ENCODE measurements at regions not wholly inside any gene's neighbourhood (a gene's known extent, or its start where the extent isn't known, plus 50 kb on each side); places are given as distances from the start of the nearest gene placed in this dataset.
"Not testable (repeated sequence)": the region's sequence is repeated elsewhere in the genome, so short reads cannot be mapped to it uniquely, and the experiment has no call there.

GRCh38 chr9:105004466-105005090 is 76.6 kb upstream of the ABCA1 start:
- Mint-ChIP-seq H3K9me3 (ENCODE audit: unreplicated experiment) (no peaks in the 10 kb centered on the region), H3K4me1 (ENCODE audit: insufficient read depth, unreplicated experiment) (peaks cover 13% of the 10 kb centered on the region), H3K36me3 (ENCODE audit: insufficient read depth, unreplicated experiment) (no peaks in the 10 kb centered on the region), H3K4me3 (ENCODE audit: unreplicated experiment) (no peak overlapping the region), H3K27ac (ENCODE audit: low read depth, unreplicated experiment) (no peak overlapping the region), H3K27me3 (ENCODE audit: insufficient read depth, unreplicated experiment) (no peaks in the 10 kb centered on the region)
- ChIA-PET POLR2A (interaction anchor here (1.5 kb wide), 1 partner anchor 14 kb away, joined by 4 read pairs; no protein-coding TSS in a partner anchor), CTCF (interaction anchor here (1.3 kb wide), 1 partner anchor 13 kb away, joined by 3 read pairs; no protein-coding TSS in a partner anchor)
- no TSS peak for BruUV-seq (replicated peaks)
- no peak for TF ChIP-seq CTCF (IDR thresholded peaks at IDR 0.05; ENCODE audit: unreplicated experiment)
- no peak for DNase-seq (ENCODE audit: unreplicated experiment)
- intact Hi-C loops (cut with micrococcal nuclease): no loop called here

DNA sequence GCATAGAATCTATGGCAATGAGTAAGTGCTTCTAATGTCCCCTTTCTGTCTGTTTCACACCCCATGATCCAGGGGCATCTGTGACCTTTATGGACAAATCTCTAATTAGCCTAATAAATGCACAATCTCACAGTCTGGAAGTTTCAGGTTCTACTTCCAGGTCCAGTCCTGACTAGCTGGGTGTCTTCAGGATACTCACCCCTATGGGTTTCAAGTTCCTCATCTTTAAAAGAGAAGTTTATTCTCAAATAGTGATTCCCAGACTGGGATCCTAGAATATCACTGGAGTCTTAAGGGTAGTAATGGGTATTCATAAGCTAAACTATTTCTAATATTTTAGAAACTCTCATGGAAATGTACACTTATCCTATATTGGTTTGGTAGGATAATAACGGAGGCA is 77.2 kb upstream of the ABCA1 start:
- Mint-ChIP-seq H3K4me1 (ENCODE audit: insufficient read depth, unreplicated experiment) (peaks cover 13% of the 10 kb centered on the region), H3K4me3 (ENCODE audit: unreplicated experiment) (no peak overlapping the region), H3K27me3 (ENCODE audit: insufficient read depth, unreplicated experiment) (no peaks in the 10 kb centered on the region), H3K27ac (ENCODE audit: low read depth, unreplicated experiment) (no peak overlapping the region), H3K36me3 (ENCODE audit: insufficient read depth, unreplicated experiment) (no peaks in the 10 kb centered on the region), H3K9me3 (ENCODE audit: unreplicated experiment) (no peaks in the 10 kb centered on the region)
- no peak for TF ChIP-seq CTCF (IDR thresholded peaks at IDR 0.05; ENCODE audit: unreplicated experiment)
- ChIA-PET POLR2A (interaction anchor here (1.1 to 1.5 kb wide), 2 partner anchors 14 to 59 kb away, joined by 4 read pairs; no protein-coding TSS in a partner anchor), CTCF (interaction anchor here (0.6 to 1.3 kb wide), 2 partner anchors 14 to 58 kb away, joined by 3 to 4 read pairs; no protein-coding TSS in a partner anchor)
- no peak for DNase-seq (ENCODE audit: unreplicated experiment)
- intact Hi-C loops (cut with micrococcal nuclease): no loop called here
- no TSS peak for BruUV-seq (replicated peaks)

GRCh38 chr9:105006514-105006913 is 78.6 kb upstream of the ABCA1 start:
- intact Hi-C loops (cut with micrococcal nuclease): no loop called here
- Mint-ChIP-seq H3K27ac (ENCODE audit: low read depth, unreplicated experiment) (no peak overlapping the region), H3K4me1 (ENCODE audit: insufficient read depth, unreplicated experiment) (peaks cover 13% of the 10 kb centered on the region), H3K4me3 (ENCODE audit: unreplicated experiment) (no peak overlapping the region), H3K36me3 (ENCODE audit: insufficient read depth, unreplicated experiment) (no peaks in the 10 kb centered on the region), H3K27me3 (ENCODE audit: insufficient read depth, unreplicated experiment) (no peaks in the 10 kb centered on the region), H3K9me3 (ENCODE audit: unreplicated experiment) (no peaks in the 10 kb centered on the region)
- TF ChIP-seq CTCF (IDR thresholded peaks at IDR 0.05; ENCODE audit: unreplicated experiment): no peak
- CTCF ChIA-PET: interaction anchor here (0.5 to 1.4 kb wide), 2 partner anchors 58 to 177 kb away, joined by 4 to 6 read pairs; no protein-coding TSS in a partner anchor
- POLR2A ChIA-PET: interaction anchor here (0.7 to 1.2 kb wide), 5 partner anchors 15 to 857 kb away, joined by 3 to 6 read pairs (median 3); no protein-coding TSS in a partner anchor
- no peak for DNase-seq (ENCODE audit: unreplicated experiment)
- no TSS peak for BruUV-seq (replicated peaks)

- intact Hi-C loops (cut with micrococcal nuclease): no loop called here
- ChIA-PET CTCF (interaction anchor here (0.5 to 1.4 kb wide), 3 partner anchors 57 to 178 kb away, joined by 3 to 6 read pairs (median 4); no protein-coding TSS in a partner anchor), POLR2A (interaction anchor here (0.7 to 1.2 kb wide), 8 partner anchors 11 to 1889 kb away, joined by 3 to 6 read pairs (median 3); no protein-coding TSS in a partner anchor)
- H3K4me3 Mint-ChIP-seq (ENCODE audit: unreplicated experiment): no peak overlapping the region
- H3K9me3 Mint-ChIP-seq (ENCODE audit: unreplicated experiment): no peaks in the 10 kb centered on the region
- no TSS peak for BruUV-seq (replicated peaks)
- peak; percentile 85 for DNase-seq (ENCODE audit: unreplicated experiment)
- peaks cover 13% of the 10 kb centered on the region for H3K4me1 Mint-ChIP-seq (ENCODE audit: insufficient read depth, unreplicated experiment)
- no peak for TF ChIP-seq CTCF (IDR thresholded peaks at IDR 0.05; ENCODE audit: unreplicated experiment)
- no peaks in the 10 kb centered on the region for H3K27me3 Mint-ChIP-seq (ENCODE audit: insufficient read depth, unreplicated experiment)
- no peaks in the 10 kb centered on the region for H3K36me3 Mint-ChIP-seq (ENCODE audit: insufficient read depth, unreplicated experiment)
- H3K27ac Mint-ChIP-seq (ENCODE audit: low read depth, unreplicated experiment): no peak overlapping the region
These were observed 79.2 kb upstream of the ABCA1 start for GRCh38 chr9:105007143-105007542.

- DNase-seq (ENCODE audit: unreplicated experiment); H3K36me3 Mint-ChIP-seq (ENCODE audit: insufficient read depth, unreplicated experiment); H3K9me3 Mint-ChIP-seq (ENCODE audit: unreplicated experiment); H3K4me3 Mint-ChIP-seq (ENCODE audit: unreplicated experiment); H3K27ac Mint-ChIP-seq (ENCODE audit: low read depth, unreplicated experiment); BruUV-seq (replicated peaks); intact Hi-C loops (cut with micrococcal nuclease); H3K27me3 Mint-ChIP-seq (ENCODE audit: insufficient read depth, unreplicated experiment); POLR2A ChIA-PET: not testable (repeated sequence)
- H3K4me1 Mint-ChIP-seq (ENCODE audit: insufficient read depth, unreplicated experiment): peaks cover 13% of the 10 kb centered on the region
- CTCF ChIA-PET: interaction anchor here (1.0 to 1.2 kb wide), 2 partner anchors 36 to 91 kb away, joined by 3 to 4 read pairs; no protein-coding TSS in a partner anchor
These were observed 82.1 kb upstream of the ABCA1 start for GRCh38 chr9:105010089-105010488.

All from MCF 10A (cell line).